Stimulated activated CD4-positive, alpha-beta T cell treated with anti-CD3 and anti-CD28 coated beads, TNF-alpha, amount 100 ng/mL, for 24 hours (primary cell): ENCODE measurements at regions not wholly inside any gene's neighbourhood (a gene's known extent, or its start where the extent isn't known, plus 50 kb on each side); places are given as distances from the start of the nearest gene placed in this dataset.
"Not testable (repeated sequence)": the region's sequence is repeated elsewhere in the genome, so short reads cannot be mapped to it uniquely, and the experiment has no call there.

Experiments used
- DNase-seq, 3 experiments: peaks; one replicate each; pipeline ENCODE4 v3.0.0-alpha.2; 2020; ENCODE audit warnings: low read depth in 3 of 3

DNA sequence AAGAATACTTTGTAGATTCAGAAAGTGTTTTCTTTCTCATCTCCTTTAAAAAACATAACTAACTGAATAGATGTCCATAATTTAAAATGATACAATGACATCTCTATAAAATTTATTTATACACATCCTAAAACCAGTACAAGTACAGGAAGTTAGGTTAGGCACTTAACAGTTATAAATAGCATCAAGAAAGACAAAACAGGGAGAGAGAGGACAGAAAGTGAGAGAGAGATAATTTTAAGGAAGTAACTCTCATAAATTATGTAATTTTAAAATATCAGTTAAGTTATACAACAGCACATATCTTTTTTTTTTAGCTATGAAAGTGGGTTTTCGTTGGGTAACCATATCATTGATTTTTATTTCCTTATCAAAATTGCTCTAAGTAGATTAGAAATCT, 1068.6 kb downstream of the TAF11L14 start:
- DNase-seq, result no peak

DNA sequence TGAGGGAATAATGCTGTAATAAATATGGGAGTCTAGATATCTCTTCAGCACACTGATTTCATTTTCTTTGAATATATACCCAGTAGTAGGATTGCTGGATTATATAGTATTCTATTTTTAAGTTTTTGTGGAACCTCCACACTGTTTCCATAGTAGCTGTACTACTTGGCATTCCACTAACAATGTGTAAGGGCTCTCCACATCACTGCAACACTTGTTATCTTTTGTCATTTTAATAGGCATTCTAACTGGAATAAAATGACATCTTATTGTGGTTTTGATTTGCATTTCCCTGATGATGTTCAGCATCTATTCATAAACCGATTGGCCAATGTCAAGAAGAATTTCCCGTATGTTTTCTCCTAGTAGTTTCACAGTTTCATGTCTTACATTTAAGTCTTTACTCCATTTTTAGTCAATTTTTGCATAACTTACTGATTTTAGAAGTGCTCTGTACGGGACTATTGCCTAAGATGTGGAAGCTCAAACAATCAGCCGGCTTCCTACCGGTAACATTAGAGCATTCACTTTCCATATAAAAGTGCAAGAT, 1078.8 kb downstream of the TAF11L14 start:
- no peak for DNase-seq

DNA sequence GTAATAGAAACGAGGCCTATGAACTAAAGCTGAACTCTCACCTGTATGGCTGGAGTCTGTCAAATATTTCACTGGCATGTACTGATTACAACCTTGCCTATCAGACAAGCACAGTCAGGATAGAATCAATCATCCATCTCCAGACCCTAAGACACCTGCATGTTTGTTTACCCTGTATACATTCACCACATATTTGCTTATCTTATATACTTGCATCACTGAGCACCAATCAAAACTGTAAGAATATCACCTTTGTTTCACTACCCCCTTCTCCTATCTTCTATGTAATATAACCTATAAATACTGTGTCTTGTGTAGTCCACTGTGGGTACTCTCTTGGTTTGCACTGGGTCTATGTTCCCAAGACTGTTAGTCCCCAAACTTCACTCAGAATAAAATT, 1085.7 kb downstream of the TAF11L14 start:
- DNase-seq, result no peak

DNA sequence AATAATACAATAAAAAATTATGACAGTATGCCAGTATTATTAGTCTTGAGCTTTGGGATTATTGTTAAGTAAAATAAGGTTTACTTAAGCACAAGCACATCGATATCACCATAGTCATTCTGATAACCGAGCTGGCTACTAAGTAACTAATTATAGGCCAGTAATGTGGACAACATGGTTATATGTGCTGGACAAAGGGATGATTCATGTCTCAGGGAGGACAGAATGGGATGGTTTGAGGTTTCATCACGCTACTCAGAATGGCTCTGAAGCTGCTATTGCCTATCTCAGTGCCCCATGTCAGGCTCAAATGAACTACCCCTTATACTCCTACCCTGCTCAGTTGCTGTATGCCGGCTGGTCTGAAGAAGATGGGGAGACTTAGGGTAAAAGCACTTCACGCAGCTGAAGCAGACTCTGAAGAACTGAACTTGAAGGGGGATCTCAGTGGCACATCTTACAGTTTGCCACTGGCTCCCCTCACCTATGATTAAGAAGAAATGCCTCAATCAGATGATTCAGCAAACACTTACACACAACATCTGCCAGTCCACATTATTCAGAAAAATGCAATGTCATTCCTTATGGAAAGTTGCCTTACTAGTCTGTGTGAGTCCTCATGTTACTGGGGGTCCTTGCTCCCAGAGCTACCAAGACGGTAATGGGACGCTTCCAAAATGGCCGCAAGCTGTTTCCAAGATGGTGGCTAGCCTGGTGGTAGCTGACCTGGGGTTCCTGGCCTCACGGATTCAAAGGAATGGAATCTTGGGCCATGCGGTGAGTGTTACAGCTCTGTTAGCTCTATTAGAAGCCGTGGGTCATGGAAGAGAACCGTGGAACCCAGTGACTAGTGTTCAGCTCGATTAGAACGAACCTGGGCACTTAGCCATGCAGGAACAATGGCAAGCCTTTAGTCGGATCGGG, 1098.6 kb downstream of the TAF11L14 start:
- no peak for DNase-seq

DNA sequence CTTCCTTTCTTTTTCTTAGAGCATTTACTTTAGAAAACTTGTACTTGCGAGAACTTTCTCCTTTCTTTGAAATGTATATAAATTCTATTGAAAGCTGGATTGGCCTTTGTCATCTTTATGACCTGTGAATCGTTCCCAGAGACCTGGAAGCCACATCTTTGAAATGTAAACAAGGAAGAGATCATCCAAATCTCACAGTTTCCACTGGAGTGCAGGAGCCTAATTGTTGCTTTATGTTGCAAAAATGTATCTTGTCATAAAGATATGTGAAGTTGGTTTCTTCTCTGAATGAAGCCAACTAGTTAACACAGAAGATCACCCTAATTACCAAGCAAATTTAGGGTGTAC, 1101.8 kb downstream of the TAF11L14 start:
- DNase-seq, result no peak

DNA sequence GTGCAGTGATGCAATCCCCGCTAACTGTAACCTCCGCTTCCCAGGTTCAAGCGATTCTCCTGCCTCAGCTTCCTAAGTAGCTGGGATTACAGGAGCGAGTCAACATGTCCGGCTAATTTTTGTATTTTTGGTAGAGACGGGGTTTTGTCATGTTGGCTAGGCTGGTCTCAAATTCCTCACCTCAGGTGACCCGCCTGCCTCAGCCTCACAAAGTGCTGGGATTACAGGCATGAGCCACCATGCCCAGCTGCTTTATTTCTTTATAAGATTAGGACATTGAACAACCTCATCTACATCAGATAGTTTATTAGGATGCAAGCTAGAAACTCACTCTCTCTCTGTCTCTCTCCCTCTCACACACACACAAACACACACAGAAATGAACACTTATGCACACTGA, 1102.5 kb downstream of the TAF11L14 start:
- not testable (repeated sequence) for DNase-seq

DNA sequence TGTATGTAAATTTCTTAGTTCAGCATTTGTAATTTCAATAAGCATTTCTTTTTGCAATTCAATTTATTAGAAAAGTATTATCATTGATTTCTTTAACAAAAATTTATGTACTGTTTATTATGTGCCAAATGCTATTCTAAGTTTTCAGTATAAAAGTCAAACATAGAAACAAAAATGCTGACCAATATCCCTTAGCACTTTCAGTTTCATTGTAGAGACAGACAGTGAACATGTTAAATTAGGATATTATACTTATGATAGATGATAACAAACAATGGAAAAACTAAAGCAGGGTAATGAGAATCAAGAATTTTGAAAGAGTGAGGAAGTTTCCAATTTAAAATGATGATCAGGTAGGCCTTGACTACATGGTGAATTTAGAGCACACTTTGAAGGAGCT, 1106.0 kb downstream of the TAF11L14 start:
- no peak for DNase-seq

DNA sequence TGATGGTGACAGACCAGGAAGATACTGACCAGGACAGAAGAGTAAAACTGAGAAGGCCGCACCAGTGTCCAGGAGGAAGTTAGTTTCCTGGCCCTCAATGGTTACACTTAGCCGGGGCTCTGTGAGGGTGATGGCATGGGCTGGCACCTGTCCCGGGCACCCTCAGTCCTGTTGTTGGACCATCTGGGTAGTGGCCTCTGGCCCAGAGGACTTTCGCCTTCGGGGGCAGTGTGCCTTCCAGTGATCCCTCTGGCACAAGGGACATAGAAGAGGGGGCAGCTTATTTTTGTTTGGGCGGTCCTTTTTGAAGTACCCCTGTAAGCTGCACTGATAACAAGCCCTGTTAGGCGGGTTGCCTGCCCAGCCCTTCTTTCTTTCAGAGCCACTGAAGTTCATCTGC, 1108.6 kb downstream of the TAF11L14 start:
- no peak for DNase-seq

DNA sequence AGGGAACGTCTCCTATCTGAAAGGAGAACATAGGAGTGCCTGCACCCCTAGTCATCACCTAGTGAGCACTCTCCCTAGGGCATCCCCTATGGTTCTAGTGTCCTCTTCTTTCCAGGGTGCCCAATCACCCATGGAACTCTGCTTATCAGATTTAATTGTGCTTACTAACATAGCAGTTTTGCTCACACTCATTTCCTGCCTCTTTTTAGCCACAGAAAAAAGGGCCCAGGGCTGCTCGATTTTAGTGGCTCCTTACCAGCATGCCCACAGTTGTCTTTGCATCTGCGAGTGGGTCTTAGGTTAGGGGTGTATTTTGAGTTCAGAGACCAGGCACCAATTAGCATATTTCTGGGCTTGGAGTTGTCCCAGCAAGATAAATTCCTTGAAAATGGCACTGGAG, 1110.2 kb downstream of the TAF11L14 start:
- peak in 1 of 3 experiments; percentile 5 for DNase-seq

DNA sequence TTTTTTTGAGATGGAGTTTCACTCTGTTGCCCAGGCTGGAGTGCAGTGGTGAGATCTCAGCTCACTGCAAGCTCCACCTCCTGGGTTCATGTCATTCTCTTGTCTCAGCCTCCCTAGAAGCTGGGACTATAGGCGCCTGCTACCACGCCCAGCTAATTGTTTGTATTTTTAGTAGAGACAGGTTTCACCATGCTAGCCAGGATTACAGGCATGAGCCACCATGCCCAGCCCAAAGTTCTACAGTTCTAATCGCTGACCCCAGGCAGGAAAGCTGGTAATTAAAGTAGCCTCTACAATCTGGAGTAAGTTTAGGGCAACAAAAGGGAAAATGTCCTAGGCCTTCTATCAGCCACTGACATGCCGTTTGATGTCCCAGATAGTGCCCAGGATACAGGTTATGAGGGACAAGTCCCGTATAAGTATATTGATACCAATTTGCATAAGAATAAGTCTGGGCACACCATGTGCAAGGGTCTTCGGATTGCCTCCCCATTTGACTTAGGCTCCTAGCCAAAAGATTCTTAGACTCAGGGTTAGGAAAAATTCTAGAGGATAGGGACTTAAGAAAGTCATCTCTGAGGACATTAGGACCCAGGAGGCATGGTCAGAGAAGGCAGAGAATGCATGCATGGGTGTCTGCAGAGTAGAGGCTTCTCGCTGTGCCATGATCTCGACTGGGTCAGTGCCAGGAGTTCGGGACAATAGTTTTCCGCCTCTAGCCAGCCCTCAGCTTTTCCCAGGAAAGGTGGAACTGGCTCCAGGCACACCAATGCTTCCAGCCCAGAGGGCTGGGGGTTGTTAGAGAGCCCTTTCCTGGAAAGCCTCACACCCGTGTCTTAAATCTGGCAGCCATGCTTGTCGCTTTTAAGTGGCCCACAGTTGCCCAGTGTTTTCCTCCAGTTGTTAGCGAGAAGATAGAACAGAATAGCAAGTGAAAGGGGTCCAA, 1111.1 kb downstream of the TAF11L14 start:
- DNase-seq, result peak in 1 of 3 experiments; percentile 9

DNA sequence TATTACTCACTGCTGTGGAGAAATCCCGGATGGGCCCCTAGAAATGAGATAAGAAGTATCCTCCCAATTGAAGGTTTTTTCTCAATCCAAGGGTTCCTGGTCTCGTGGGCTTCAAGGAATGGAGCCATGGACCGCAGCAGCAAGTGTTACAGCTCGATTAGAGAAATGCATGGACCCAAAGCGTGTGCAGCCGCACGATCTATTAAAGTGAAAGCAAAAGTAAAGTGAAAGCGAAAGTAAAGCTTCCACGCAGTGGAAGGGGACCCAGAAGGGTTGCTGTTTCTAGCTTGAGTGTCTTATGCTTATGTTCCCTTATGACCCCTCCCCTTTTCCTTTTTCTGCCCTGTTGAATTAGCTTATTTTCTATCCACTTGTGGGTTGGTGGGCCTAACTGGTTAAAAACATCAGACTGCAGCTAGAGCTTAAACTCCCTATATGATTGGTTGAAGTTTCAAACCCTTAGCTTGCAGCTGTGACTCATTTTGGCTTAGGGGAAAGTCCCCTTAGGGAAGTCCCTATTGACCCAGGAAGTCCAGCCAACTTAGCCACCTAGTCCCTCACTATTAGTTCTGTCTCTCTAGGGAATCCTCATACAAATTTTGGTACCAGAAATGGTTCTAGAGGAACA, 1111.8 kb downstream of the TAF11L14 start:
- DNase-seq, result peak; percentile 17 to 21 (median 20)

DNA sequence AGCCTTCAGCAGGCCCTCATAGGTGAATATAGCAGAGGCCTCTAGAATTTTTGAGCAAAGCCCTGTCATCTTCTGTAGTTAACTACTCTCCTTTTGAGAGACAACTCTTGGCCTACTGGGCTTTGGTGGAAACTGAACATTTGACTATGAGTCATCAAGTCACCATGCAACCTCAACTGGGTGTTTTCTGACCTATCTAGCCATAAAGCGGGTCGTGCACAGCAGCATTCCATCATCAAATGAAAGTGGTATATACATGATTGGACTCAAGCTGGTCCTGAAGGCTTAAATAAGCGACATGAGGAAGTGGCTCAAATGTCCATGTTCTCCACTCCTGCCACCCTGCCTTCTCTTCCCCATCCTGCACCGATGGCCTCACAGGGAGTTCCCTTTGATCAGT, 1115.5 kb downstream of the TAF11L14 start:
- DNase-seq, result no peak

DNA sequence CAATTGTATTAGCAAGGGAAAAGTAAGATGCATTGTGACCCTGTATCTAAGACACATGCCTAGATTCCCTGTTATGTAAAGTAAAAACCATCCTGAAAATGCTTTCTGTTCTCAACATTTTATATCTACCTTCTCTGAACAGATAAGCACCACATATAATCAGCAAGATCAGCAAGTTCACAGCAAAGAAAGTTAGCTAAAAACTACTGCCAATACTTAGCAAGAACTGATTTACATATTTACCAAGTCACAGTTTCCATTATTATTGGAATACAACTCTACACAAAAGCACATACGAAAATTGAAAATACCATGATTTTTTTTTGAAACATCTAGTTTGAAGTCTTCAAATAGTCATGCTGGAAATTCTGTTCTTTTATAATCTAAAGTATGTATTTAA, 1118.1 kb downstream of the TAF11L14 start:
- no peak for DNase-seq

DNA sequence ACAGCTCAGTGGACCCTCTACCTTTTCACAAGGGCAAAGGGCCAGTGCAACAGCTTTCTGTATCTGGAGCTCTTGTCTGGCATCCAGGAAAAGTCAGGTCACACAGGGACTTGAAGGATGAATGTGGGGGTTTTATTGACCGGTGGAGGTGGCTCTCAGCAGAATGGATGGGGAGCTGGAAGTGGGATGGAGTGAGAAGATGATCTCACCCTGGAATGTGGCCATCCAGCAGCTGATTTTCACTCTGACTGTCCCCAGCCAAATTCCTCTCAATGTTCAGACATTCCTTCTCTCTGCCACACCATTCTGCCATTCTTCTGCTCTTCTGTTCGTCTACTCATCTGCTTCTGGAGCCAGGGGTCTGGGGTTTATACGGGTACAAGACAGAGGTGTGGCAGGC, 1119.9 kb downstream of the TAF11L14 start:
- DNase-seq, result no peak

DNA sequence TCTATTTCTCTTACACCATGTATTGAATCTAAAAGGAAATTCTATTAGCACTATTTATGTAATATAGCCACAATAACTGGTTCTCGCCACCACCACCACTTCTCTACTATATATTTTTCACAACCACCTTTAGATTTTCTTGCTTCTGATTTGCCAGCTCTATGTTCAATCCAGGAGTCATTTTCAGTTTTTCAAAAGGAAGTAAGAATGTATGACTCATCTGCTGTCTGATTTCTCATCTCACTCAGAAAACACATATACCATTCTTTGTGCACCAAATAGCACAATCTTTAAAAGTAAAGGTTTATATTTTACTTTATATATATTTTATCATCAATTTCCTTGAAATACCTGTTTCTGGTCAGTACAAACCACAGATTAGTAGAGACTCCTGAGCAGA, 1127.5 kb downstream of the TAF11L14 start:
- DNase-seq, result no peak

DNA sequence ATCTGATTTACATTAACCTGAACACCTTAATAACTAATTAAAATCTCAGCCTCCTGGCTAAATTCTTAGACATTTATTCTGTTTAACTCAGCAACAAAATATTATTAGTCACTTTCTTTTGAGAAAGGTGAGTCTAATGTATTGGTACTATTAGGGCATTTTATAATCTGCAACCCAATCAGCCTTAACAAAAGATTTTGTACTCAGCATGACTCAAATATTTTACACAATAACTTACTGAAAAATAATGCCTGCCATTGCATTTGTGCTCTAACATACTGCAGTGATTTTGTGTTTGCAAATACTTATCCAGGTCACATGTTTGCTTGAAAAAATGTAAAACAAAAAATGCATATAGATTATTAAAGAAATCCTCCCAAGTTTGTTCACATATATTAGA, 1129.9 kb downstream of the TAF11L14 start:
- DNase-seq, result no peak

DNA sequence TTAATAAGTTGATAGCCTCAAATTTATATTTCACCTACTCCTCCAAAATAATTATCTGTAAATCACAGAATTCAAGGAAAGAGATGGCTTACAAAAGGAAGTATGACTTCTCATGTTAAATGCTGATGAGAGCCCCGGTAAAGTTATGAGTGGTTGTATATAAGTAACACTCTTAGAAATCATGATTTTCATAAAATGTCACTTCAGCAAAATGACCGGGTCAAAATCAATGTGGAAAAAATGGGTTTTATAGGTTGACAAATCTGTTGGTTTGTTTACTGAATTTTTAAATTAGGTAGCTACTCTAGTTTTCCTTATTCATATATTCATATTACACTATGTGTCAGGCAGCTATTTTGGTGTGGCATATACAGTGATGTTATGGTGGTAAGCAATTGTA, 1131.0 kb downstream of the TAF11L14 start:
- DNase-seq, result no peak

DNA sequence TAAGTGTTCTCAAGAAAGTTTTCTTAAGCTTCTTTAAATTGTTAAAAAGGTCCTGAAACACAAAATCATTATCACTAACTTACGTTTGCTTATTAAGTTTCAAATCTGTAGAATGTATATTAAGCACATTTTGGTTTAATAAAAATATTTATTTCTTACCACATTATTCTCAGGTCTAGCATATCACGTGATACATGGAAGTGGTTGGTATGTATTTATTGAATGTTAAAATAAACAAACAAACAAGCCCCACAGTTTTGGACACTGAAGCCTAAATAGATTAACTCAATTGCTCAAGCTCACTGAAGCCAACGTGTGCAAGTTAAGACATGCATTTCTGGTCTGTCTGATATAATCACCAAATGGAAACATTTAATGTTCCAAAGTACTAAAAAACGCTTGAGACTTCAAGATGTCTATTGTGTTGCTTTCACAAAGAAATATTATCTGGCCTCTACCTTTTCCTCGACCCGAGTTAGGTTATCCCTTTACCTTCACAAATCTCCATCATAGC, 1136.9 kb downstream of the TAF11L14 start:
- DNase-seq, result no peak

DNA sequence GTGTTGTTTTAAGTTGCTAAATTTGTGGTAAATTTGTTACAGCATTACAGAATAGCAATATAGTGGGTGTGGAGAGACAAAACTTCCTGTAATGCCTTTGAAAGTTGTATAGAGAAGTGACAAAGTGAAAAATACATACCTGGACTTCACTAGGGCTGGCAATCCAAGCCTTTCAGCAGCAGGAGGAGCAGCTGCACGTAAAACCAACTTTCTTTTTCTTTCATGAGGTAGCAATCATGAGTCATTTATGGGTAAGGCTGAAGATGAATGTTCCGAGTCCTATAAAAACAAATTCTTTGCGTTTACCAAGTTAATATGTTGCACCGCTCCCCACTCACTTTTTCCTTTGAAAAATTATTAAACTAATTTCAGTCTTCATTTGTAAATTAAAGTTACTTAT, 1138.2 kb downstream of the TAF11L14 start:
- DNase-seq, result no peak

DNA sequence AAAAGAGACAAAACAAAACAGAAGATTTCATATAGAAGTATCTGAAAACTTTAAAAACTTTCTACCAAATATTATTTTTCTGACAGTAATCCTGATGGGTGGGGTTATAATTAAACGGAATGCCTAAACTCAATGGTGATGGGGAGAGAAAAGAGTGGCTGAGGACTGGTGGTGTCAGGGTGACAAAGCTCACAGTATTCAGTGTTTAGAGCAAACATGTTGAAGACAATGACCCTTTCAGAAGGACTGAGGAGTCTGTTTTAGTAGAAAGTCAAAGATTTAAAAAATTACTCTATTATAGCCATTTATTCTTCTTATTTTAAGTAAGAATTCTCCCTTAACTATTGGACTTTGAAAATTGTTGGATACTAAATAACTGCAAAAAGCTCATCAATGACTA, 1144.0 kb downstream of the TAF11L14 start:
- no peak for DNase-seq

DNA sequence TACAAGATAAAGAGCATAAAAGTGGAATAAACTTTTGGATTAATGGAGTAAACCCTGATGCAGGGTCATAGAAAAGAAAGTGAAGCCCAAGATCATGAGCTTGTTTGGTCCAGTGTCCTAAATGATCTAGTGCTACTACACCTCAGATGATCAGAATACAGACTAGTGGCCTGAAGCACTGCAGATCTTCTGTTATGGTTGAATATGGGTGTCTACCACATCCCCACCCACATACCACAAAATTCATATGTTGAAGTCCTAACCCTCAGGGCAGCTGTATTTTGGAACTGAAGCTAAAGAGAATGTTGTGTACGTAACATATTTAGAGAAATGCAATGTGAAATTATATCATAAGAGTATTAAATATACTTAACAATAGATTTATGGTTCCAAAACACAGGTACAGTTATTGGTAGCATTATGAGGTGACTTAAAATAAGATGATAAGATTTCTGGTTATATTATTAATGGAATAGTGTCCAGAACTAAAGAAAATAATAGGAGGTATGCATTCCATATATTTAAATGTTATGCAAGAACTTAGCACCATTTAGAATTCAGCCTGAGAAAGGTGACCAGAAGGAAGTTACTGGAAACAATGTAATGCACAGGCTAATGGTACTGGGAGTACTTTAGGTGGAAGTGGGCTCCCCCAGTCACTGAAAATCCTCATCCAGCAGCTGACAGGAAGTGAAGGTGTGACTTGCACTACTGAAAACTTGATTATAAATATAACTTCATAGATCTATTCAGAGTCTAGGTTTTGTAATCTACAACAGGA, 1155.1 kb downstream of the TAF11L14 start:
- no peak for DNase-seq
